ENCODE measurements at regions not wholly inside any gene's neighbourhood (a gene's known extent, or its start where the extent isn't known, plus 50 kb on each side); places are given as distances from the start of the nearest gene placed in this dataset.
A peak's percentile ranks its signal among the peaks of the same experiment; 100 is the strongest.

DNA sequence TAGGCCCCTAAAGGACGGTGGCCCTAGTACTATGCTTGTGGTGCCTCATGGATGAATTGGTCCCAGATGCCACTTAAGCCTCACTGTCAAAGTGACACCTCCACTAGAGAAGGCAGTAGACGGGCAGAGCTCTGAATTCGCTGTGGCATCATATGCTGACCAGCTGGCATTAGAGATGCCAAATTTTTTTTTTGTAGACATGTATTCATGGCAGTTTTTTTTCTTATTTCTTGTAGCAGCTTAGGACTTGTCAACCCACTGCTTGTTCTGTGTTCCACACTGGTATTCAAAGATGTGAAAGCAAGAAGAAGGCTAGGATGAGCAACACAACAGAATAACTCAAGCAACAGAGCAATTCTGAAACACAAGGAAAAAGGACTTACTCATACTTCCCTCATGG, 212.5 kb downstream of the DLEU7 start:
- 89 to 99% (median 95%) methylated on average over 3 of the region's 3 CpGs for WGBS, 5 donors
- no peak overlapping the region for H3K27ac ChIP-seq

DNA sequence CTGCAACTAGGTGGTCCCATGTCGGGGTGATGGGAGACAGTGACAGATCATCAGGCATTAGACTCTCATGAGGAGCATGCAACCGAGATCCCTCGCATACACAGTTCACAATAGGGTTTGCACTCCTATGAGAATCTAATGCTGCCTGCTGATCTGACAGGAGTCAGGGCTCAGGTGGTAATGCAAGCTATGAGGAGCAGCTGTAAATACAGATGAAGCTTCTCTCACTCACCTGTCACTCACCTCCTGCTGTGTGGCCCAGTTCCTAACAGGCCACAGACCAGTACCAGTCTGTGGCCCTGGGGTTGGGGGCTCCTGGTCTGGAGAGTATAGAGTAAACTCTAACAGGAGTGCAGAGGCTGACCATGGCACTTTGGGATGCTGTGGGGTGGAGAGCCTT, 209.2 kb downstream of the DLEU7 start:
- intact Hi-C loops (cut with DNase I; ENCODE audit: low total_unique reads) = no loop called here

More for the DNA sequence above, 212.5 kb downstream of the DLEU7 start:
- Histone ChIP-seq H3K4me3 (no peak overlapping the region), H3K27me3 (replicated peaks in 1 of 7) (no peaks in the 10 kb centered on the region), H3K36me3 (no peaks in the 10 kb centered on the region), H3K4me1 (peaks cover 2 to 23% (median 10%) of the 10 kb centered on the region in 6 donors), H3K9me3 (no peaks in the 10 kb centered on the region)
- no peak for DNase-seq
- TF ChIP-seq POLR2A (IDR thresholded peaks at IDR 0.05) (no peak), POLR2AphosphoS5 (IDR thresholded peaks at IDR 0.05) (no peak)
- TF ChIP-seq, protein P1, sequence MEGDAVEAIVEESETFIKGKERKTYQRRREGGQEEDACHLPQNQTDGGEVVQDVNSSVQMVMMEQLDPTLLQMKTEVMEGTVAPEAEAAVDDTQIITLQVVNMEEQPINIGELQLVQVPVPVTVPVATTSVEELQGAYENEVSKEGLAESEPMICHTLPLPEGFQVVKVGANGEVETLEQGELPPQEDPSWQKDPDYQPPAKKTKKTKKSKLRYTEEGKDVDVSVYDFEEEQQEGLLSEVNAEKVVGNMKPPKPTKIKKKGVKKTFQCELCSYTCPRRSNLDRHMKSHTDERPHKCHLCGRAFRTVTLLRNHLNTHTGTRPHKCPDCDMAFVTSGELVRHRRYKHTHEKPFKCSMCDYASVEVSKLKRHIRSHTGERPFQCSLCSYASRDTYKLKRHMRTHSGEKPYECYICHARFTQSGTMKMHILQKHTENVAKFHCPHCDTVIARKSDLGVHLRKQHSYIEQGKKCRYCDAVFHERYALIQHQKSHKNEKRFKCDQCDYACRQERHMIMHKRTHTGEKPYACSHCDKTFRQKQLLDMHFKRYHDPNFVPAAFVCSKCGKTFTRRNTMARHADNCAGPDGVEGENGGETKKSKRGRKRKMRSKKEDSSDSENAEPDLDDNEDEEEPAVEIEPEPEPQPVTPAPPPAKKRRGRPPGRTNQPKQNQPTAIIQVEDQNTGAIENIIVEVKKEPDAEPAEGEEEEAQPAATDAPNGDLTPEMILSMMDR (IDR thresholded peaks at IDR 0.05 in 8 of 11, conservative IDR thresholded peaks at IDR 0.05 in 3 of 11) = no peak
- intact Hi-C loops (cut with DNase I; ENCODE audit: low total_unique reads) = no loop called here

DNA sequence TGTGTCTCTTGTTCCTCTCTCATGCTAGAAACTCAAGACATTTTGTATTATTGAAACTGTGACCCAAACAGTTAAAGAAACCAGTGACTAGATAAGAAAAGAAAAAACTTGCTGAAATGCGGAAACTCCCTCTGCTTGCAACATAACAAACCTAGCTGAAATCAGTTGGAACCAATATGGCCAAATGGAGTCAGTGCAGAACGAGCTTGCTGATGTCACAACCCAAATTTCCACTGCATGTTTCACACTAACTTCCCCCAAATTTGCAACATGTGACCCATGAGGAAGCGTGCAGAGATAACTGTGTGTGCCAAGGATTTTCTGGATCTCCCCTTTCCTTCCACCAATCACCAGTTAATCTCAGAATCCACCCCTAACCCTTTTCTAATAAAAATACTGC, 208.0 kb downstream of the DLEU7 start:
- Histone ChIP-seq H3K27ac (peak overlapping the region; percentile 40 to 83 (median 70)), H3K4me1 (peaks cover 3 to 29% (median 14%) of the 10 kb centered on the region in 6 donors), H3K36me3 (no peaks in the 10 kb centered on the region), H3K9me3 (no peaks in the 10 kb centered on the region), H3K27me3 (replicated peaks in 1 of 7) (no peaks in the 10 kb centered on the region), H3K4me3 (peak overlapping the region in 1 of 8 donors; percentile 33)
- no peak for DNase-seq
- intact Hi-C loops (cut with DNase I; ENCODE audit: low total_unique reads) = no loop called here
- TF ChIP-seq, protein P1 (IDR thresholded peaks at IDR 0.05 in 8 of 11, conservative IDR thresholded peaks at IDR 0.05 in 3 of 11) = no peak
- TF ChIP-seq POLR2AphosphoS5 (IDR thresholded peaks at IDR 0.05) = peak in 1 of 3 donors; percentile 71
- WGBS, 5 donors = 20 to 44% (median 24%) methylated on average over 3 of the region's 3 CpGs

More for the DNA sequence above, 209.2 kb downstream of the DLEU7 start:
- H3K27ac ChIP-seq = peak overlapping the region in 4 of 8 donors; percentile 55 to 83 (median 76)
- no peak overlapping the region for H3K4me3 ChIP-seq
- H3K4me1 ChIP-seq = peaks cover 3 to 31% (median 14%) of the 10 kb centered on the region in 6 donors
- H3K36me3 ChIP-seq = no peaks in the 10 kb centered on the region
- TF ChIP-seq, protein P1 (IDR thresholded peaks at IDR 0.05 in 8 of 11, conservative IDR thresholded peaks at IDR 0.05 in 3 of 11) = no peak
- TF ChIP-seq POLR2AphosphoS5 (IDR thresholded peaks at IDR 0.05) (no peak), POLR2A (IDR thresholded peaks at IDR 0.05) (no peak)
- no peaks in the 10 kb centered on the region for H3K9me3 ChIP-seq
- no peak for DNase-seq
- WGBS, 5 donors = 92 to 100% (median 97%) methylated on average over 3 of the region's 3 CpGs
- H3K27me3 ChIP-seq (replicated peaks in 1 of 7) = no peaks in the 10 kb centered on the region

DNA sequence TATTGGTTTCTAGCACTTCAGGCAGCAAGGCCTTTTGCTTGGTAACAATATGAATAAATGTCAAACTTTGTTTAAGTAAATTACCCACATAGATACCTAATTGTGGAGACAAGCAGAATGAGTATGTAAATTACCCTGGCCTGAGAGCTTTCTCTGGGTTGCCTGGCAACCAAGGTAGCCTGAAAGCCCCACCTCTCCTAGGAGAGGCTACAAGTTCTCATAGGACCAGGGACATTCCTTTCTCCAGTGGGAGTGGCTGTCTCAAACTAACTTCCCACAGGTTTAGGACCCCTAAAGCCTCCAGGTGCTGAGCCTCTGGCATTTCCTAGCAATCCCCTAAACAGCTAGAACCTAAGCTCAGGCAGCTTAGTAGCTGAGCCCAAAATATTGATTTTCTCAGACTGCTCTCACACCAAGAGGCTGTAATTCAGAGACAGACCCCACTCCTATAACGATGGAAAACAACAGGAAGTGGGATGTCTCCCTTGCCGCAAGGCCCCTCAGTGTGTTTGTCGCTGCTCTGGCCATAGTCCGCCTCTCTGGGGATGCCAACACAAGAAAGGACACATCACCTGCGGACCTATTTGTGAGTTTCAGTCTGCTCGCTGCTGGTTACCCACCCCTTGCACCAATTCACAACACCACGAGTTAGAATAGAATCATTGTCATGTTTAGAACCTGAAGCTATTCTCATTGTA, 207.3 kb downstream of the DLEU7 start:
- H3K27ac ChIP-seq = peak overlapping the region; percentile 15 to 83 (median 70)
- H3K9me3 ChIP-seq = no peaks in the 10 kb centered on the region
- H3K27me3 ChIP-seq (replicated peaks in 1 of 7) = no peaks in the 10 kb centered on the region
- H3K4me3 ChIP-seq = peak overlapping the region in 1 of 8 donors; percentile 33
- intact Hi-C loops (cut with DNase I; ENCODE audit: low total_unique reads) = no loop called here
- no peak for DNase-seq
- H3K4me1 ChIP-seq = peaks cover 3 to 29% (median 14%) of the 10 kb centered on the region in 6 donors
- 81 to 88% (median 87%) methylated on average over 7 of the region's 7 CpGs for WGBS, 5 donors
- no peak for TF ChIP-seq POLR2A (IDR thresholded peaks at IDR 0.05)
- TF ChIP-seq, protein P1 (IDR thresholded peaks at IDR 0.05 in 8 of 11, conservative IDR thresholded peaks at IDR 0.05 in 3 of 11) = no peak
- no peak for TF ChIP-seq POLR2AphosphoS5 (IDR thresholded peaks at IDR 0.05)
- H3K36me3 ChIP-seq = no peaks in the 10 kb centered on the region
